Motor neuron (in vitro differentiated cells): ENCODE measurements at regions not wholly inside any gene's neighbourhood (a gene's known extent, or its start where the extent isn't known, plus 50 kb on each side); places are given as distances from the start of the nearest gene placed in this dataset.

Experiments used
- ATAC-seq, 8 experiments: fragments of 200-7000 bp; cut with Tn5 transposase; replicated peaks in 6 of 8; 2 replicates each; pipeline ENCODE4 v1.8.0; 2021; ENCODE audit warnings: mild to moderate bottlenecking in 8 of 8, moderate library complexity in 8 of 8
- H3K27ac ChIP-seq, 2 donors: fragments of 250-450 bp; sonication (Bioruptor Pico); 2 replicates each; pipeline ENCODE4 v1.9.0; 2021; ENCODE audit warnings: antibody characterized with exemption in 2 of 2, mild to moderate bottlenecking in 2 of 2, moderate library complexity in 1 of 2
- H3K4me1 ChIP-seq, 2 donors: fragments of 250-450 bp; sonication (Bioruptor Pico); replicated peaks in 1 of 2; 2 replicates each; pipeline ENCODE4 v1.6.1; 2021; ENCODE audit warnings: antibody characterized with exemption in 2 of 2, mild to moderate bottlenecking in 2 of 2, moderate library complexity in 1 of 2
- H3K4me3 ChIP-seq, 5 donors: fragments of 250-450 bp; sonication (Bioruptor Pico); 2 replicates each; pipeline ENCODE4 v1.9.0; 2021; ENCODE audit warnings: antibody characterized with exemption in 5 of 5, mild to moderate bottlenecking in 5 of 5, moderate library complexity in 4 of 5
- WGBS, 10 experiments: fragments of 450-650 bp; shearing (Covaris generic); methylation state at CpG; one replicate each; pipeline ENCODE4 v1.0.0; 2022; 5-methylcytosine and 5-hydroxymethylcytosine counted together
- in situ Hi-C, 9 experiments: fragments of 400-800 bp; cut with MboI; loops; one replicate each; pipeline ENCODE4 v1.15.0; 2021; ENCODE audit warnings: low sequenced_read_pairs in 9 of 9, low pct_unique_long_range_greater_than_20kb in 2 of 9; ENCODE audit not compliant: unreplicated experiment in 9 of 9

DNA sequence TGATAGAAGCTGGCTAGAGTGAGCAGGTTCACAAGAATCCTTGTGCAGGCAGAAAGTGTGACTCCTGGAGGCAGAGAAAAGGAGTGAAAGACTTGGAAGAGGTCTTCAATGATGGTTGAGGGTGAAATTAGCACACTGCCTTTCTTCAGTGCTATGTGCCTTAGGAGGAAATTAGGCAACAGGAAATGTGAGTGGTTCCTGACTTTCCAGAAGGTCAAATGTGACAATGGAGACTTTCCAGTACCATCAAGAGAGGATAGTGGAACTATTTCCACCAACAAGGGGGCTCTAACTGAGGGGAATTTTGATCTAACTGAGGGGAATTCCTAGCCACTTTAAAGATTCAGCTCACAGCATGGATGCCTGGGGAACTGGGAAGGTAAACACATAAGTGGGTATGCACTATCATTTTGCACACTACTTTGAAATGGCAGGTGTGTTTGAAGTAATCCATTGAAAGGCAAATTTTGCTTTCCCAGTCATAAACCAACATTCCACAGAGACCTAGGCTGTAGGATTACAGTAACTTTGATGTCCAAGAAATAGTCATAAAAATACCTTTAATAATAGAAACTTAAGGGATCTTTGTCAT lies 90.0 kb downstream of the PERP start:
- no peak for ATAC-seq
- Histone ChIP-seq H3K27ac (no peak overlapping the region), H3K4me1 (no peaks in the 10 kb centered on the region), H3K4me3 (no peak overlapping the region)
- in situ Hi-C loops = loop anchor here in 1 of 9 experiments (25.0 kb wide), 1 partner anchor 270 kb away; no protein-coding TSS in a partner anchor

DNA sequence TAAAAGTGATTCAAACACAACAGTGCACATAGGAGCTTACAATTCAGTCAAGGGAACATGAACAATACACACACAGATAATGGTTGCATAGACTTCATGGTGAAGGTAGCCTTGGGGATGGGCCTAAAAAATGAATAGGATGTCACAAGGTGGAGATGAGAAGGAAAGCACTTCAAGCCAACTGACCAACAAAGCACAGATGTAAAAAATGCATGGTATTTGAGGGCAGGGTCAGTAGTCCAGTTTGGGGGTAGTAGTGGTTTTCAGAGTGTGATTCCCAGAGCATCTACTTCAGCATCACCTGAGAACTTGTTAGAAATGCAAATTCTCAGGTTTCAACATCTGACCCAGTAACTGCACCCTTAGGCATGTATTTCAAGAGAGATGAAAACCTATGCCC lies 88.9 kb downstream of the PERP start:
- no peaks in the 10 kb centered on the region for H3K4me1 ChIP-seq
- H3K27ac ChIP-seq = no peak overlapping the region
- no peak for ATAC-seq
- in situ Hi-C loops = loop anchor here in 1 of 9 experiments (25.0 kb wide), 1 partner anchor 269 kb away; no protein-coding TSS in a partner anchor
- no peak overlapping the region for H3K4me3 ChIP-seq

DNA sequence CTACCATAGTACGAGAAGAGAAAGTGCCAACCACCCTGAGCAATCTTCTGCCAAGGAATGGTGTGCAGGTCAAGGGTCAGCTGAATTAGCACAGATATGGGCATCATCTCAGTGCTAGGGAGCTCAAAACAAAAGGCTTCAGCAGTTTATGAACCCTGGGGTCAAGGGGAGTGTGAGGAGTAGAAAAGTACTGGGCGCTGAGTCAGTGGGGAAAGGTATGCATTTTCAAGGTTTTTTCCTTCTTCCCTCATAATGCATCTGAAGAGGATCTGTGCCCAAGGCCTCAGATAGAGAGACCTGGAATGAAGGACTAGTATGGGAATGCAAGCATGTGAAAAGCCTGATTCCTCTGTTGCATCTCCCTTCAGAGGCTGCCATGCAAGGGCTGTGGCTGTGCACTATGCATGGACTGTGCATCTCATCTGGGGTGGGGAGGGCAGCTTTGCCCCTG lies 81.7 kb downstream of the PERP start:
- Histone ChIP-seq H3K4me1 (no peaks in the 10 kb centered on the region), H3K27ac (no peak overlapping the region), H3K4me3 (no peak overlapping the region)
- peak in 2 of 8 experiments; percentile 49 to 52 for ATAC-seq
- WGBS, 10 experiments = 43 to 100% (median 92%) methylated on average over 1 to 2 of the region's 2 CpGs; no CpG with 5 or more reads in 4 of the 10 experiments
- in situ Hi-C loops = no loop called here

DNA sequence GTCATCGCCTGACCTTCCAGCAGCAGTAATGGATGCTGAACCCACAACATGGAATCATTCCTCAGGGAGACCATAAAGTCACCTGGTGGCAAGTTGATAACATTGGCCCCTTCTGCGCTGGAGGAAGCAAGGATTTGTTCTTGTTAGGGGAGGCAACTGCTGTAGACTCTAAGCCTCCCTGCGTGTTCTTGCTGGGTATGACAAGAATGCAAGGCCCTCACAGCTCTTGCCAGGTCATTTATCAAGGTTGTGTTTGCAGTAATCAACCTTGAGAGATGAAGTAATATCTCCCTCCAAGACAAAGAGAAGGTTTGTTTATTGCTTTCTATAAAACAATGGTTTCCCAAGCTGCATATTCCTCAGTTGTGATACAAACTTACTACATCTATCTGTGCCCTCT lies 80.9 kb downstream of the PERP start:
- in situ Hi-C loops = no loop called here
- H3K4me1 ChIP-seq = no peaks in the 10 kb centered on the region
- H3K27ac ChIP-seq = no peak overlapping the region
- ATAC-seq = no peak
- no peak overlapping the region for H3K4me3 ChIP-seq
- WGBS, 10 experiments = 20 to 100% (median 90%) methylated on average over 1 to 2 of the region's 3 CpGs; no CpG with 5 or more reads in 5 of the 10 experiments

GRCh38 chr6:138028893-138029292 lies 78.3 kb downstream of the PERP start:
- no peak overlapping the region for H3K27ac ChIP-seq
- in situ Hi-C loops = no loop called here
- H3K4me3 ChIP-seq = no peak overlapping the region
- no peaks in the 10 kb centered on the region for H3K4me1 ChIP-seq
- WGBS, 10 experiments = 17 to 100% (median 79%) methylated on average over 1 to 6 of the region's 6 CpGs; no CpG with 5 or more reads in 3 of the 10 experiments
- peak in 2 of 8 experiments; percentile 75 to 87 for ATAC-seq

DNA sequence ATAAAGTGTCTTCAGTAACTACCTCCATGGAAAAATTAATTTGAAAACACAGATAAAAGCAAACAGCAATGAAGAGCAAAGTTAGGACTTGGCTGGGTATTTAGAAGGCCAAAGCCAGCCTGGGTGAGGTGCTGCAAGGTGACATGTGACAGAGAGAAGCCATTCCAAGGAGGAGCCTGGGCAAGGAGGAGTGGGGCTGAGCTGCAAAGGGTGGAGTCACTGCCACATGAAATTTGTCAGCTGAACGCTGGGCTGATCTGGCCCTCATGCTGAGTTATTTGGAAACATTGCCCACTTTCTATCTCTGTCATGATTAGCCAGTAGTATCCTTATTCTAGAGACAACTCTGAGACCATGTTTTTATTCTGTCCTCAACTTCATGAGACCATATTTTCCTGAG lies 76.3 kb downstream of the PERP start:
- WGBS, 10 experiments = 0 to 67% (median 11%) methylated on average over 1 of the region's 1 CpG; no CpG with 5 or more reads in 4 of the 10 experiments
- no peak overlapping the region for H3K27ac ChIP-seq
- in situ Hi-C loops = no loop called here
- ATAC-seq = peak in 2 of 8 experiments; percentile 51 to 63
- H3K4me3 ChIP-seq = no peak overlapping the region
- no peaks in the 10 kb centered on the region for H3K4me1 ChIP-seq

DNA sequence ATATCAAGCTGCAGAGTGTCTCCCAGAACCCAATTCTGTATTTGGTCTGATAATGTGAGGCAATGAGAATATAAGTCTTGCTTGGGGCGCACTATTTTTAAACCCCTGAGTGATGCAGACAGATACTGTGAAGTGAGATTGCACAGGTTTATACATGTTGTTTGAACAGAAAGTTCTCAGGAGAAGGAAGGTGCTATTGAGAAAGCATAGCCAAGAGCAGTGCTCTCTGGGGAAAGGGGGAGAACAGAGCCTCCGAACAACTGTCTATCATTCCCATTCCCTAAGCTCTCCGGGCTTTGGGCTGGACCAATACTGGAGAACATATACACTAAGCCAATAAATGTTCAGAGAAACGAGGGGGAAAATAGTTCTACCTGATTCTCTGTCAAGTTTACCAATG lies 75.8 kb downstream of the PERP start:
- 0 to 100% (median 67%) methylated on average over 1 to 3 of the region's 4 CpGs; no CpG with 5 or more reads in 3 of the 10 experiments for WGBS, 10 experiments
- no peak overlapping the region for H3K27ac ChIP-seq
- H3K4me3 ChIP-seq = no peak overlapping the region
- ATAC-seq = no peak
- H3K4me1 ChIP-seq = no peaks in the 10 kb centered on the region
- in situ Hi-C loops = no loop called here

- Histone ChIP-seq H3K4me3 (no peak overlapping the region), H3K4me1 (no peaks in the 10 kb centered on the region), H3K27ac (no peak overlapping the region)
- in situ Hi-C loops = no loop called here
- no peak for ATAC-seq
- WGBS, 10 experiments = 70 to 100% (median 89%) methylated on average over 1 to 3 of the region's 3 CpGs; no CpG with 5 or more reads in 2 of the 10 experiments
These were observed 75.4 kb downstream of the PERP start for GRCh38 chr6:138031850-138032249.

- no peak overlapping the region for H3K27ac ChIP-seq
- H3K4me3 ChIP-seq = no peak overlapping the region
- in situ Hi-C loops = no loop called here
- no peak for ATAC-seq
- 80 to 100% (median 100%) methylated on average over 1 to 3 of the region's 3 CpGs; no CpG with 5 or more reads in 2 of the 10 experiments for WGBS, 10 experiments
- H3K4me1 ChIP-seq = no peaks in the 10 kb centered on the region
These were observed 74.6 kb downstream of the PERP start for GRCh38 chr6:138032571-138032970.

DNA sequence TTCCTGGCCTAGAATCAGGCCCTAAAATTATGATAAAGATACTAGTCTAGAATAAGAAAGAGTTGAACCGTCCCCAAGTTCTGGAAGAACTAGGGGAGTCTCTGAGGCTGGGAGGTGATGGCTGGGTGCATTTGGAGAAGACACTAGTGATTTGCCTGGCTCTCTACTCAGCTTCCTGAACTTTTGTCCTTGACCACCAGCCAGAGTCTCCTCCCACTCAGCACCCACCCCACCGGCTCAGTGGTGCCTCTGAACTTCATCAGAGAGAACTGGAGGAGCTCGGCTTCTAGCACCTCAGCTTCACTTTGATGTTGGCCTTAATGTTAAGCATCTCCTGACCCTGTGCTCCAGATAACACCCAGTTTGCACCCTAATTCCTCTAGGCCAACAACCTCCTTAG lies 73.0 kb downstream of the PERP start:
- Histone ChIP-seq H3K4me1 (no peaks in the 10 kb centered on the region), H3K27ac (no peak overlapping the region), H3K4me3 (no peak overlapping the region)
- ATAC-seq = no peak
- in situ Hi-C loops = no loop called here
- 0 to 93% (median 78%) methylated on average over 1 to 3 of the region's 3 CpGs; no CpG with 5 or more reads in 4 of the 10 experiments for WGBS, 10 experiments

DNA sequence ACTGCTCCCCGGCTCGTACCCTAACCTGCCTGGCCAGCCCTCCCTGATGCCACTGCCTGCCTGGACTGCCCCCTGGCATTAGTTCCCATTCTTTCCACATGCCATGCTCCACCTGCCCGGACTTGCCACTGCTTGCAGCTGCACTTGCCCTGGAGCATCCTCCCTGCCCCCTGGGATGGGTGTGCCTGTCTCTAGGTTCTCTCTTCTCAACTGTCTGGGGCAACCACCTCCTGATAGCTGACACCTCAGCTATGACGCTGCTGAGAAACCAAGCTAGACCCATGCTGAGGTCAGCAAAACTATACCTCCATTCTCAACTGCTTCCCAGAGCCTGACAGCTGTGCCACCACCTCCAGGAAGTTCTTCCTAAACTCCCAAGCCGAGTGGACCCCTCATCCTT lies 72.1 kb downstream of the PERP start:
- in situ Hi-C loops = no loop called here
- Histone ChIP-seq H3K4me3 (no peak overlapping the region), H3K27ac (no peak overlapping the region), H3K4me1 (no peaks in the 10 kb centered on the region)
- 20 to 100% (median 60%) methylated on average over 1 to 5 of the region's 5 CpGs; no CpG with 5 or more reads in 3 of the 10 experiments for WGBS, 10 experiments
- ATAC-seq = peak in 3 of 8 experiments; percentile 36 to 56 (median 55)

DNA sequence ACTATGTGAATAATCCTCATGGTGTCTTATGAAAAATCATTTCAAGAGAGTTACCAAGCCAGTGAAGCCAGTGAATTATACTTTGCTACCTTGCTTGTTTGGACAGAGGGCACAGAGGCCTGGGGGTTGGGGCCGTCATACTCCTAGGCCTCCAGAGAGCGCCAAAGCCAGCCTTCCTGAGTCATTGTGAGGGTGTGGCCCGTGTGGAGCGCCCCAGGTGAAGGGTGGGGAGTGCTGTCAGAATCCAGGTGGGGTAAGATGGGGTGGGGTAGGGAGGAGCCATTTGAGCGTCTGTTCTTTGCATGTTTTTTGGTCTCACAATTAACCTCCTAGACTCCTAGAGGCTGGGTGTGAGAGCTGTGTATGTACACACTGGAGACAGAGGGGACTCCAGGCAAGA lies 71.1 kb downstream of the PERP start:
- in situ Hi-C loops = no loop called here

GRCh38 chr6:138037009-138037504 lies 70.2 kb downstream of the PERP start:
- Histone ChIP-seq H3K4me1 (no peaks in the 10 kb centered on the region), H3K4me3 (no peak overlapping the region), H3K27ac (no peak overlapping the region)
- ATAC-seq = peak in 4 of 8 experiments; percentile 27 to 93 (median 64)
- WGBS, 10 experiments = 13 to 88% (median 63%) methylated on average over 1 to 4 of the region's 4 CpGs; no CpG with 5 or more reads in 1 of the 10 experiments
- in situ Hi-C loops = no loop called here

More for the DNA sequence above, 71.1 kb downstream of the PERP start:
- no peak overlapping the region for H3K27ac ChIP-seq
- WGBS, 10 experiments = no CpG with 5 or more reads among the region's 5 CpGs
- peak in 1 of 8 experiments; percentile 28 for ATAC-seq
- no peaks in the 10 kb centered on the region for H3K4me1 ChIP-seq
- H3K4me3 ChIP-seq = no peak overlapping the region
